ENCODE measurements at regions not wholly inside any gene's neighbourhood (a gene's known extent, or its start where the extent isn't known, plus 50 kb on each side); places are given as distances from the start of the nearest gene placed in this dataset.
"Not testable (repeated sequence)": the region's sequence is repeated elsewhere in the genome, so short reads cannot be mapped to it uniquely, and the experiment has no call there.

- not testable (repeated sequence) for H3K27ac Mint-ChIP-seq (ENCODE audit: low read depth); ATAC-seq (replicated peaks; ENCODE audit: extremely low read depth, poor library complexity, severe bottlenecking); H3K36me3 Mint-ChIP-seq (ENCODE audit: insufficient read depth); H3K9me3 Mint-ChIP-seq; H3K27me3 Mint-ChIP-seq; H3K4me3 Mint-ChIP-seq; DNase-seq (ENCODE audit: low spot score in 2 of 2)
- H3K4me1 Mint-ChIP-seq = peaks cover 22% of the 10 kb centered on the region
These were observed 59.0 kb upstream of the NUTM2F start for GRCh38 chr9:94387338-94388010.

DNA sequence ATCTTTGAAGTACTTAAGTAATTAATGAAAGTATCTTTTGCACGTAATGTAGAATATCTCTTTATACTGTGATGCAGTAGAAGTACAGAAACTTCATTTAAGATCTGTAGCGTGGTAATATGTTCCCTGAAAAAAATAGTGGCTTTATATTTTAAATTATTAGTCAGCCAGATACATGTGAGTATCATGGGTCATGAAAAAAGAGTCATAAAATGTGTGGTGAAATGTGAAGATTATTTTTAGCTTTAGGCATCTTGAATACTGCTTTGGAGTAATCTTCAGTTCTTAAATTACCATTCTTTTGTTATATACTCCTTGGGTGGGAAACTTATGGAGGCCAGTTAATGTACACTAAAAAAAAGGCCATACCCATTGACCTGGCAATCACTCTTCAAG is 59.6 kb upstream of the NUTM2F start:
- DNase-seq (ENCODE audit: low spot score in 2 of 2); H3K9me3 Mint-ChIP-seq; ATAC-seq (replicated peaks; ENCODE audit: extremely low read depth, poor library complexity, severe bottlenecking); H3K36me3 Mint-ChIP-seq (ENCODE audit: insufficient read depth); H3K27ac Mint-ChIP-seq (ENCODE audit: low read depth); H3K4me3 Mint-ChIP-seq; H3K27me3 Mint-ChIP-seq: not testable (repeated sequence)
- H3K4me1 Mint-ChIP-seq = peaks cover 22% of the 10 kb centered on the region

DNA sequence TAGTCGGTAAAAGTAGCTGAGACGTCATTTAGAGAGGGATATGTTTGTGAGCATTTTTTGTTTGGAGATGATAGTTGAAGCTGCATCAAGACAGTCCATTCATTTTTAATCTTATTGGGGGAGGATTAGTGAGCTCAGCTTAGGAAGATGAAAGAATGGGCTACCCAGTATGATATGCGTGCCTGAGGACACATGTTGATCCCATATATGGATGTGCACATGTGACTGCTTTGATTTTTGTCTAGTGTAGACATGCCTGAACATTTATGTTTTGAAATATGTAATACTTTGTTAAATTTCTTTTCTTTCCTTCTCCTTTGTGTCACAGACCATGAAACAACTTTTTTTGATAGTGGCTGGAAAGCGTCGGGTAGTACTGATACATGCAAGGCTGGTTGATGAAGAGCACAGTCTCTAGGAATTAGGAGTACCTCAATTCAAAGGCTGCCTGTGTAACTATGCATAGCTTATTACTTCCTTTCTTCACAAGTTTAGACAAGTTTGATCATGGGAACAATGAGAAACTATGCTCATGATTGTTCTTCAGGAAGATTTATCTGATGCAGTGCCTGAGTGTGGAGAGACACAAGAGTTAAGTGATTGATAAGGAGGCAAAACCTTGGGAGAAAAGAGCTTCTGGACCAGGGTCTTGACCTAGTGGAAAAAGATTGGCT is 62.1 kb upstream of the NUTM2F start:
- not testable (repeated sequence) for H3K4me3 Mint-ChIP-seq; ATAC-seq (replicated peaks; ENCODE audit: extremely low read depth, poor library complexity, severe bottlenecking); H3K36me3 Mint-ChIP-seq (ENCODE audit: insufficient read depth); H3K27ac Mint-ChIP-seq (ENCODE audit: low read depth); H3K9me3 Mint-ChIP-seq; H3K27me3 Mint-ChIP-seq; DNase-seq (ENCODE audit: low spot score in 2 of 2)
- H3K4me1 Mint-ChIP-seq = peaks cover 22% of the 10 kb centered on the region

- not testable (repeated sequence) for H3K9me3 Mint-ChIP-seq; DNase-seq (ENCODE audit: low spot score in 2 of 2); H3K4me3 Mint-ChIP-seq; H3K27me3 Mint-ChIP-seq; ATAC-seq (replicated peaks; ENCODE audit: extremely low read depth, poor library complexity, severe bottlenecking); H3K36me3 Mint-ChIP-seq (ENCODE audit: insufficient read depth); H3K27ac Mint-ChIP-seq (ENCODE audit: low read depth)
- peaks cover 18% of the 10 kb centered on the region for H3K4me1 Mint-ChIP-seq
These were observed 64.7 kb upstream of the NUTM2F start for GRCh38 chr9:94392971-94393624.

DNA sequence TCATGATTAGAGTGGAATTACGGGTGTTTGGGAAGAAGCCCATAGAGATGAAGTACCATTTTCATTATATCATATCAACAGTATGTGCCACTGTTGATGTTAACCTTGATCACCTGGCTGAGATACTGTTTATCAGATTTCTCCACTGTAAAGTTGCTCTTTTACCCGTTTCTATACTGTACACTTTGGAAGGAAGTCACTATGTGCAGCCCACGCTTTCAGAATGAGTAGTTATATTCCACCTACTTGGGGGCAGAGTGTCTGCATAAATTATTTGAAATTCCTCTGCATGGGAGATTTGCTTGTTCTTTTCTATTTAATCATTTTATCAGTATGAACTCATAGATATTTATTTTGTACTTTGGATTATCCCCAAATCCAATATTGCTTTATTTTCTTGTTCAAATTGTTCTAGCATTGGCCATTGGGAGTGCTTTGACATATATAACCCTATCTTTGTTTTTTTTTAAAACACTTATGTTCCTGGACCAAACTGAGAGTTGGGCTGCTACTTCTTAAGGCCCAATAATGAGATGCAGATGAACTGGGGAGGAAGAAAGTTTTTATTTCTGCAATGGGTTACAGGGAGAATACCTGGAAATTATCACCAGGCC is 69.4 kb upstream of the NUTM2F start:
- not testable (repeated sequence) for H3K9me3 Mint-ChIP-seq; H3K27ac Mint-ChIP-seq (ENCODE audit: low read depth); H3K4me3 Mint-ChIP-seq; H3K27me3 Mint-ChIP-seq; DNase-seq (ENCODE audit: low spot score in 2 of 2); H3K36me3 Mint-ChIP-seq (ENCODE audit: insufficient read depth); ATAC-seq (replicated peaks; ENCODE audit: extremely low read depth, poor library complexity, severe bottlenecking)
- H3K4me1 Mint-ChIP-seq = peaks cover 30% of the 10 kb centered on the region

GRCh38 chr9:94400461-94400860 is 72.0 kb upstream of the NUTM2F start:
- DNase-seq (ENCODE audit: low spot score in 2 of 2); ATAC-seq (replicated peaks; ENCODE audit: extremely low read depth, poor library complexity, severe bottlenecking); H3K4me3 Mint-ChIP-seq; H3K27ac Mint-ChIP-seq (ENCODE audit: low read depth); H3K36me3 Mint-ChIP-seq (ENCODE audit: insufficient read depth); H3K9me3 Mint-ChIP-seq; H3K27me3 Mint-ChIP-seq: not testable (repeated sequence)
- H3K4me1 Mint-ChIP-seq = peaks cover 30% of the 10 kb centered on the region

DNA sequence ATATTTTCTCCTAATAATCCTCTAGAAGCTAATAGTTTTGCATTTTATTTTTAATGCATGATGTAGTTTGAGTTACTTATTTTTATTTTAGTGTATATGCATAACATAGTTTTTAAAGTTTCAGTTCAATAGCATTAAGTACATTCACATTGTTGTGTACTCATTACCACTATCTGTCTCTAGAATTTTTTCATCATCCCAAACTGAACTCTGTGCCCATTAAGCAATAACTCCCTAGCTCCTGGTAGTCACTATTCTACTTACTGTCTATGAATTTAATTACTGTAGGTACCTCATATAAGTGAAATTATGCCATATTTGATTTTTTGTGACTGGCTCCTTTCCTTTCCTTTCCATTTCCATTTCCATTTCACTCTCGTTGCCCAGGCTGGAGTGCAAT is 74.4 kb upstream of the NUTM2F start:
- H3K4me1 Mint-ChIP-seq = peaks cover 24% of the 10 kb centered on the region
- DNase-seq (ENCODE audit: low spot score in 2 of 2); H3K27ac Mint-ChIP-seq (ENCODE audit: low read depth); H3K36me3 Mint-ChIP-seq (ENCODE audit: insufficient read depth); H3K27me3 Mint-ChIP-seq; H3K4me3 Mint-ChIP-seq; ATAC-seq (replicated peaks; ENCODE audit: extremely low read depth, poor library complexity, severe bottlenecking); H3K9me3 Mint-ChIP-seq: not testable (repeated sequence)

DNA sequence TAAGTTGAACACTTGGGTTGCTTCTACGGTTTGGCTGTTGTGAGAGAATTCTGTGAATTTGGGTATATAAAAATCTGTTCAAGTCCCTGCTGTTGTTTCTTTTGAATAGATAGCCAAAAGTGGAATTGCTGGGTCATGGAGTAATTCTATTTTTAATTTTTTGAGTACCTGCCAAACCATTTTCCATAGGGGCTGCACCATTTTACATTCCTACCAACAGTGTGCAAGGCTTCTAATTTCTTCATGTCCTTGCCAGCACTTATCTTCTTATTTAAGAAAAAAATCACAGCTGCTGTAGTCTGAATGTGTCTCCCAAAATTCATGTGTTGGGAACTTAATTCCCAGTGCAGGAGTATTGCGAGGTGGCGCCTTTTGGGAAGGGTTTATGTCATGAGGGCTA is 75.1 kb upstream of the NUTM2F start:
- not testable (repeated sequence) for DNase-seq (ENCODE audit: low spot score in 2 of 2); H3K36me3 Mint-ChIP-seq (ENCODE audit: insufficient read depth); H3K27me3 Mint-ChIP-seq; ATAC-seq (replicated peaks; ENCODE audit: extremely low read depth, poor library complexity, severe bottlenecking); H3K27ac Mint-ChIP-seq (ENCODE audit: low read depth); H3K4me3 Mint-ChIP-seq; H3K9me3 Mint-ChIP-seq
- H3K4me1 Mint-ChIP-seq = peaks cover 21% of the 10 kb centered on the region

GRCh38 chr9:94413665-94414064 is 85.2 kb upstream of the NUTM2F start:
- not testable (repeated sequence) for H3K9me3 Mint-ChIP-seq; H3K4me3 Mint-ChIP-seq; H3K27me3 Mint-ChIP-seq; DNase-seq (ENCODE audit: low spot score in 2 of 2); H3K36me3 Mint-ChIP-seq (ENCODE audit: insufficient read depth); ATAC-seq (replicated peaks; ENCODE audit: extremely low read depth, poor library complexity, severe bottlenecking); H3K27ac Mint-ChIP-seq (ENCODE audit: low read depth)
- peaks cover 18% of the 10 kb centered on the region for H3K4me1 Mint-ChIP-seq

- H3K27ac Mint-ChIP-seq (ENCODE audit: low read depth); ATAC-seq (replicated peaks; ENCODE audit: extremely low read depth, poor library complexity, severe bottlenecking); DNase-seq (ENCODE audit: low spot score in 2 of 2); H3K36me3 Mint-ChIP-seq (ENCODE audit: insufficient read depth); H3K4me3 Mint-ChIP-seq; H3K27me3 Mint-ChIP-seq; H3K9me3 Mint-ChIP-seq: not testable (repeated sequence)
- peaks cover 12% of the 10 kb centered on the region for H3K4me1 Mint-ChIP-seq
These were observed 86.7 kb upstream of the NUTM2F start for GRCh38 chr9:94415111-94415510.

DNA sequence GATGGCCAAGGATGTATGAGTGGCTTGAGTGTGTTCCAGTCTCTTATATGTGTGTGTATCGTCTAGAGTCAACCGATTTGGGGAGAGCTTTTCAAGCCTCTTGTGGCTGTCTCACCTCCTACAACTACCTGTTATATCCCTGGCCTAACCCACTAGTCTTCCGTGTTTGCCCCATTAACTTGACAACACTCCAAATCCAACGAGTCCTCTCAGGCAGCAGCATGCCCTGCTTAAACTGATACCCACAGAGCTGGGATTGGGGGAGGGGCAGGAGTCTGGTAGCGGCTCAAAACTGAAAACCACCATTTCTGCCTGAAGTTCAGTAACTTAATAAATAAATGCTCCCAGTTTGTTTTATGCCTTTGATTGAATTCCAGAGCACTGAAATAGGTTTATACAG is 91.7 kb upstream of the NUTM2F start:
- ATAC-seq (replicated peaks; ENCODE audit: extremely low read depth, poor library complexity, severe bottlenecking); H3K27me3 Mint-ChIP-seq; H3K27ac Mint-ChIP-seq (ENCODE audit: low read depth); H3K9me3 Mint-ChIP-seq; DNase-seq (ENCODE audit: low spot score in 2 of 2); H3K4me1 Mint-ChIP-seq; H3K4me3 Mint-ChIP-seq: not testable (repeated sequence)
- peaks cover 11% of the 10 kb centered on the region for H3K36me3 Mint-ChIP-seq (ENCODE audit: insufficient read depth)

- H3K4me1 Mint-ChIP-seq; H3K9me3 Mint-ChIP-seq; H3K4me3 Mint-ChIP-seq; DNase-seq (ENCODE audit: low spot score in 2 of 2); H3K27me3 Mint-ChIP-seq; H3K27ac Mint-ChIP-seq (ENCODE audit: low read depth); H3K36me3 Mint-ChIP-seq (ENCODE audit: insufficient read depth); ATAC-seq (replicated peaks; ENCODE audit: extremely low read depth, poor library complexity, severe bottlenecking): not testable (repeated sequence)
These were observed 93.5 kb upstream of the NUTM2F start for GRCh38 chr9:94421951-94422350.

All from central memory CD8-positive, alpha-beta T cell (primary cell).